SIG-M5 treated with dmso at 0.1 percent for 504 hours (cell line): ENCODE measurements at regions not wholly inside any gene's neighbourhood (a gene's known extent, or its start where the extent isn't known, plus 50 kb on each side); places are given as distances from the start of the nearest gene placed in this dataset.

Experiments
- DNase-seq: peaks from one replicate; lab custom pipeline; 2025; ENCODE audit not compliant: unreplicated experiment; lab: John Stamatoyannopoulos, UW

GRCh38 chr13:62696490-62696889 is 1280.8 kb upstream of the PCDH20 start:
- no peak for DNase-seq

DNA sequence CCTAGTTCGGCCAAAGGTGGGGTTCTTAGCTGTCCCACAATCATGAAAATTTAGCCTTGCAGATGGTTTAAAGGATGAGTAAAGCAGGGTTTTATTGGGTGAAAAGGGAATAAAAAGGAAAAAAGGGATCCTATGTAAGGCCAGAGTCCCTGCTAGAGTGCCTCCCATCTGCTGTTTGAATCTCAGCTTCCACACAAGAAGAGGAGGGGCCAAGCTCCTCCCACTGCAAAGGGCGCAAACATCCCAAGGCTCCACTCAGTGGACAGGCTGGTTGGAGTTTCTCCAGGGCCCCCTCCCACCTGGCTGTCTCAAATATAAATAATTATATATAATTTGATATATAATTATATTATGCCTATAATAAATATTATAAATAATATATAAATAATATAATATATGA is 1272.1 kb upstream of the PCDH20 start:
- no peak for DNase-seq

DNA sequence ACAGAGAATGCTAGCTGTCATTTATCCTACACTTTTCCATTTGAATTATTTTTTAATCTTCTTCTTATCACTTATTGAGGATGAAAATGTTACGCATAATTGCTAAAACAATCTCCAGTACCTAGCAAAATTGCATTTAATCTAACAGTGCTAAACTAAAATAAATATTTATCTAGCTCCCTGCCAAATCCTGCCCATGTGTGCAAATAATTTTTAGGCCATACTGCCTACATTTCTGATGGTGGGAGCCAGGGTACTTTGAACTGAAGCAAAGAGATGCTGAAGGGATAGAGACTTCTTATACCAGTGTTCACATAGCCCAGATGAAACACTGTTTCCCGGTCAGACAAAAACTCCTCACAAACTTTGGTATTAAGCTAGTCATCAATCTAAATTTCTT is 1268.7 kb upstream of the PCDH20 start:
- DNase-seq = no peak

- no peak for DNase-seq
Observed at GRCh38 chr13:62682788-62683187, 1267.1 kb upstream of the PCDH20 start.

- DNase-seq = no peak
Observed at GRCh38 chr13:62678039-62678438, 1262.4 kb upstream of the PCDH20 start.

- DNase-seq = no peak
Observed at GRCh38 chr13:62663767-62664166, 1248.1 kb upstream of the PCDH20 start.

- no peak for DNase-seq
Observed at GRCh38 chr13:62659365-62659764, 1243.7 kb upstream of the PCDH20 start.

DNA sequence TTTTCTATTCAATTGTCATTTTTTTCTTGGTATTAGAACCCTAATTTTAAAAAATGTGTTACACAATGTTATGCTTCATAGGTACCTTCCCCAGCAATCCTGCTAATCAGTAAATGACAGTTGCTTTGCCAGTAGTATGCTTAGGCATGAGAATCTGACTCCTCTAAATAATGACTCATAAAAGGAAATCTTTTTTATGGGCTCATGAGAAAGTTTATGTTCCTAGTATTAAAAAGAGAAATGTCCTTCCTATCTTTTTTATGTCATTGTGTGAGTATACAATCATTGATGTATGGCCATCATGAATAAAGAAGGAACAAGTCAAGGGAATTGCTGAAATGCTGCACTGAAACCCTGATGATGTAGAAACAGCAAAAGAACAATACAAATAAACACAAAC is 1237.7 kb upstream of the PCDH20 start:
- DNase-seq = no peak

GRCh38 chr13:62643799-62644524 is 1228.3 kb upstream of the PCDH20 start:
- DNase-seq = no peak

DNA sequence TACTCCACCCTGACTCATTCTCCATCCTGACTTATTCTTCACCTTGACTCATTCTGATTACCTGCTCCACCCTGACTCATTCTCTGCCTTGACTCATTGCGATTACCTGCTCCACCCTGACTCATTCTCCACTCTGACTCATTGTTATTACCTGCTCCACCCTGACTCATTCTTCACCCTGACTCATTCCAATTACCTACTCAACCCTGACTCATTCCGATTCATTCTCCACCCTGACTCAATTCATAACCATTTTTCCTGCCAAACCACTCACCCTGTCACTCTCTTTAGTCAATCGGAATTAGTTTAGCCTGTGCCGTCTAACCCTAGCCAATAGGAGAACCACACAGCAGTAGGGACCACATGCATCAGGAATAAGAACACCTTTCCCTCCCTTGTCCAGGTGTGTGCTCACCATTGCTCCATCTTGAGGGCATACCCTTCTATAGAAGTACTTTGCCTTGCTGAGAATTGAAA is 1227.4 kb upstream of the PCDH20 start:
- DNase-seq = no peak

DNA sequence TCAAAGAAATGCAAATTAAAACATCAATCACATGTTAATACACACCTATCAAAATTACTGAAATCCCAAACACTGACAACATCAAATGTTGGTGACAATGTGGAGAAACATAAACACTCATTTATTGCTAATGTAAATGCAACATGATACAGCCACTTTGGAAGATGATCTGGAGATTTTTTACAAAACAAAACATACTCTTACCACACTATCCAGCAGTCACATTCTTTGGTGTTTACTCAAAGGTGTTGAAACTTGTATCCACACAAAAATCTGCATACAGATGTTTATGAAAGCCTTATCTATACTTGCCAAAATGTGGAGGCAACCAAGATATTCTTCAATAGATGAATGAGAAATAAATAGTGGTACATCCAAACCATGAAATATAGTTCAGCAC is 1219.5 kb upstream of the PCDH20 start:
- DNase-seq = no peak

DNA sequence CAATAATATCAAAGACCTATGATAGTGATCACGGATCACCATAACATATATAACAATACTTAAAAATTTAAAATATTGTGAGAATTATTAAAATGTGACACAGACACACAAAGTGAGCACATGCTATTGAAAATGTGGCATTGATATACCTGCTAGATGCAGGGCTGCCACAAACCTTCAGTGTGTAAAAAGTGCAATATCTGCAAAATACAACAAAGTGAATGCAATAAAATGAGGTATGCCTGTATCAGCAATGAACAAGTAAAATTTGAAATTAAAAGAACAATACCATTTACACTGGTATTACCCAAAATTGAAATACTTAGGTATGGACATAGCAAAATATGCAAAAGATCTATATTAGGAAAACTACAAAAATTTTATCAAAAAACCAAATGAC is 1217.8 kb upstream of the PCDH20 start:
- DNase-seq = no peak

- no peak for DNase-seq
Observed at GRCh38 chr13:62631619-62632018, 1216.0 kb upstream of the PCDH20 start.

GRCh38 chr13:62631124-62631523 is 1215.5 kb upstream of the PCDH20 start:
- no peak for DNase-seq

DNA sequence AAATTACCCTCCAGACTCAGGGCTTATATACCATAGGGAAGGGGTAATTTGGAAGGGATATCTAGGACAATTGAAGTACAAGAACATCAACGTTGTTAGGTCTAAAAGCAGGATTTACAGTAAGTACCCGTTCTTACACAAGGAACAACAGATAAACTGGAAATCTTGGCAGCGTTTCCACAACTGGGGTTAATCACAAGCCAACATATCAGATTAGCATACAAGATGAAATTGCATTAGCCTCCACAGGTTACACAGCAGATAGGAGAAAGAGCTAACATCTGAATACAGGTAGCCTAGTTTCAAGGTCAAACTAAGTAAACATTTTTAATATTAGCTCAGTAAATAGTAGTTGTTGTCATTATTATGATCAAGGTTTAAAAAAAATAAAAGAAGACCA is 1214.0 kb upstream of the PCDH20 start:
- DNase-seq = no peak

DNA sequence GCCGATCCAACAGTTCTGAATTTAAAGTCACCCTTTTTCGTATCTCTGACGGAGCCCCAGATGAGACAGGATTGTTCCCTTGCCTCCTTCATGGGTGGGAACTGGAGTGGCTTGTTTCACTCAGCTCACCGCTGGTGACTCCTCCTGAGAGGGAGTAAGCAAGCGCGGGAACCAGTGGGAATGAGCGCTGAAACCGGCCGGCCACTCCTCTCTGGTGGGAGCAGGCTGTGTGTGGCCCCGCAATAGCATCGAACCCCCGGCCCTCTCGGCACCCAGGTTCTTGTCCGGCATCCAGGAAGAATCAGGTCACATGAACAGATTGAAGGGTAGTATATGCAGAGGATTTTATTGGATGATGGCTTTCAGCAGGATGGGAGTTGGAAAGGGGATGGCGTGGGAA is 1211.6 kb upstream of the PCDH20 start:
- no peak for DNase-seq

DNA sequence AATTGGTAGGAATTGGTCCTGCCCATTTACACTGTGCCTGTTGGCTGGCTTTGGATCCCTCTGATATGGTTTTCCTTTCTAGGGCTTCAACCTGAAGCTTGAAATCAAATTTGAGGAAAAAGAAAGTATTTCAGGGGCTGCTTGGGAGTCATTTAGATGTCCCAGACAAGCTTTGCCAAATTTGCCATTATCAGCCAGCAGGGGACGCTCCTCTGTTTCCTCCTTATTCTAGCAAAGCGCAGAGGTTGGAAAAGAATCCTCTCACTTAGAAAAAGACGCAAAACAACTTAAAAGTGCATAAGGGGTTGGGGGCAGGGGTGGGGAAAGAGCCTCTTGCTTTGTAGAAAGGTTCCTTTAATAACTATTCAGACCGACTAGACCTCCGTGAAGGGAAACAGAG is 1211.1 kb upstream of the PCDH20 start:
- no peak for DNase-seq

DNA sequence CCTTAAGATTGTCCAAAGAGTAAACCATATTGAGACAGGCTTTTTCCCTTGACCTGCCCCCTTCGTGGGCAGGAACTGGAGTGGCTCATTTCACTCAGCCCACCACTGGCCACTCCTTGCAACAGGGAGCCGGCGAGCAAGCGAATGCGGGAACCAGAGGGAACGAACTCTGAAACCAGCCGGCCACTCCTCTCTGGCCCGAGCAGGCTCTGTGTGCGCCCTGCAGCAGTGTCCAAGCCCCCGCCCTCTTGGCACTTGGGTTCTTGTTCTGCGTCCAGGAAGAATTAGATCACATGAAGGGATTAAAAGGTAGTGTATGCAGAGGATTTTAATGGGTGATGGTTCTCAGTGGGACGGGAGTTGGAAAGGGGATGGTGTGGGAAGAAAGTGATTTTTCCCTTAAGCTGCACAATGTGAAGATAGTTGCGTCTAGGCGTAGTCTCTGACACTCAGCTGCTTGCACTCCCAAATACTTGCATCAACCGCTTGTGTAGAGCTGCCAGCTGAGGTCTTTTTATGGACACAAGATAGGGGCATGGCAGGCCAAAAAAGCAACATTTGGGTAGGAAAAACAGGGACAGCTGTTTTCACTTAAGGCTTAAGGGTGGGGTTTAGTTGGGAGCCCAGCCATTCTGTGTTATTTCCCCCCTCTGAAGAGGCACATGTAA is 1209.7 kb upstream of the PCDH20 start:
- no peak for DNase-seq

DNA sequence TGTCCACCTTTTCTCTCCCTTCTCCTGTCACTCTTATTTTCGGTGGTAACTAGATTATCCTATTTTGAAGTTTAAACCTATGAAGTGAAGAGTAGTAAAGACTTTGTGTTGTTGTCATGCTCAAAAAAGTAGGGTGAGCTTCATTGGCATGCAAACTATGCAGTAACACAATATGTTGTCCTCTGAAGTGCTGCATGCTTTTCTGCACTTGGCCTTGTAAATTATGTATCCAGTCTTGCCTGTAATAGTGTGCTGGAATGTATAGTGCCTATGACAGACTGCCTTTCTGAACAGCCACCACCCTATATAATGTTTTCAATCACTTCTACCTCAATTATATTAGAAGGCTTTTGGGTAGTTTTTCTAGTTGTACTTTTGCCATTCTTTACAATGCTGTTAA is 1198.2 kb upstream of the PCDH20 start:
- no peak for DNase-seq

DNA sequence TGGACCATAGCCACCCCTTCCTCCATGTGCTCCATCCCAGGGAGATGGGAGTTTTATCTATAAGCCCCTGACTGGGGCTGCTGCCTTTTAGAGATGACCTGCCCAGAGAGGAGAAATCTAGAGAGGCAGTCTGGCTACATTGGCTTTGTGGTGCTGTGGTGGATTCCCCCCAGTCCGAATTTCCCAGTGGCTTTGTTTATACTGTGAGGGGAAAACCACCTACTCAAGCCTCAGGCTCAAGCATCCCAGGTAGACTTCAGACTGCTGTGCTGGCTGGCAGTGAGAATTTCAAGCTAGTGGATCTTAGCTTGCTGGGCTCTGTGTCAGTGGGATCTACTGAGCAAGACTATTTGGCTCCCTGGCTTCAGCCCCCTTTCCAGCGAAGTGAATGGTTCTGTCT is 1195.7 kb upstream of the PCDH20 start:
- DNase-seq = no peak

DNA sequence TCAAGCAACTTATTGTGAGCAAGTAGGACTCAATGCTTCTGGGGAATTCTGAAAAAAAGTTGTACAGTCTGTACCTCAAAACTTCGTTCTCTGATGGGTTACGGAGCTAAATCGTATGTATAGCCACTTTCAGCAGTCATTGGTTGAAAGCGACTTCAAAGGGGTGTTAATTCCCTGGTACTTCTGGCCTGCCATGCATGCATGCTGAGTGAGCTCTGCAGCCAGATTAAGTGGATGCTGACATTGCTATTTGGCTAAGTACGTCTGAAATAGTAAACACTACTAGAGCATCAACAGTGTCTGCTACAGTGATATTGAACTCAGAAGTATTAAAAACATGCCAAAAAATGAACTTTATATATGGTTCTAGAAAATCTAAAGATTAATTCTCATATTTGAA is 1183.1 kb upstream of the PCDH20 start:
- DNase-seq = no peak

GRCh38 chr13:62595976-62596375 is 1180.3 kb upstream of the PCDH20 start:
- DNase-seq = peak; percentile 1

DNA sequence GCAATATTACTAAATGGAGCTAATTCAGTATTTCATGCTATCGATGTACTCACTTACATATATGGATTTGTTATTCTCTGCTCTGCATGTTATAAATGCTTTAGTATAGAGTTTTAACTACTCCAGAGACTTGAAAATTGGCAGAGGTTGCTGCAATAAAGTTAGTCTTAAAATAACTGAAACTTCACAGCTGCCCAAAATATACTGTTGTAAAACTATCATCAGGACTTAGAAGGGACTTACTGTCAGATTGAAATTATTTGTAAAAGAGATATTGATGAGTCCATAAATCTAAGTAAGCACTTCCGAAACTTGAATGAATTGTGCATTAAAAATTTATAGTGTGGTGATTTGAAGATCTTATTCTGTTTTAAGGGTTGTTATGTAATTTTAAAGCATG is 1178.2 kb upstream of the PCDH20 start:
- DNase-seq = no peak
